B cell (primary cell): ENCODE measurements at regions not wholly inside any gene's neighbourhood (a gene's known extent, or its start where the extent isn't known, plus 50 kb on each side); places are given as distances from the start of the nearest gene placed in this dataset.

ENCODE experiments used
- CTCF ChIP-seq: fragments of 200-600 bp; IDR thresholded peaks from one replicate; pipeline ENCODE4 v1.8.0; 2022; ENCODE audit warnings: antibody characterized with exemption, mild to moderate bottlenecking
- EZH2 ChIP-seq: IDR thresholded peaks from 2 replicates; pipeline ENCODE4 v1.6.1; 2012; ENCODE audit warnings: borderline replicate concordance, low read depth, mild to moderate bottlenecking, moderate library complexity, low read length; ENCODE audit not compliant: insufficient read depth, poor library complexity, severe bottlenecking

GRCh38 chr21:16502897-16503296 is 773.1 kb downstream of the USP25 start:
- TF ChIP-seq CTCF, result no peak
- no peak for TF ChIP-seq EZH2
